ENCODE measurements at regions not wholly inside any gene's neighbourhood (a gene's known extent, or its start where the extent isn't known, plus 50 kb on each side); places are given as distances from the start of the nearest gene placed in this dataset.

DNA sequence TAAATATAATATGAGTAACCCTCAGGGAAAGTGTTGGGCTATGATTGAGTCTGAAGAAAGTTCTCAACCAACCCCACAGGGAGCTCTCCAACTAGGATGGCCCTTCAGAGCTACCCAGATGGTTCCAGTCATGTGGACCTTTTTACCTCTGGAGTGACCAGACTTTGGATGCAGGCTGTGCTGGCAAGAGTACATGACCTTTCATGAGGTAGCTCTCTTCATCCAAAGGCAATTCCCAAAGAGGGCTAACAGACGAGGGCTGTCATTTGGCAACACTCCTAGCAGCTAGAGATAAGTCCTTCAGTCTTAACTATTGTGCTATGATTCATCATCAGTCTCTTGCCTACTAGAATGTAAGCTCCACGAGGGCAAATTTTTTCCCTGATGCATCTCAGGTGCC, 75.4 kb downstream of the DUSP6 start:
- no peaks in the 10 kb centered on the region for H3K9me2 ChIP-seq (replicated peaks; ENCODE audit: insufficient read depth)
- no peak for DNase-seq (ENCODE audit: low spot score)
- H3K4me3 ChIP-seq, result no peak overlapping the region
- no peaks in the 10 kb centered on the region for H3K79me2 ChIP-seq
- no peak overlapping the region for H3K27ac ChIP-seq
- no peaks in the 10 kb centered on the region for H3K27me3 ChIP-seq
- no peaks in the 10 kb centered on the region for H3K36me3 ChIP-seq (replicated peaks; ENCODE audit: insufficient read depth, low read depth)
- no peaks in the 10 kb centered on the region for H3K4me1 ChIP-seq (ENCODE audit: insufficient read depth)
- H3K4me2 ChIP-seq, result no peak overlapping the region
- no peaks in the 10 kb centered on the region for H3K9me3 ChIP-seq (ENCODE audit: low read depth)
- H4K20me1 ChIP-seq (ENCODE audit: insufficient read depth, poor library complexity, severe bottlenecking), result no peaks in the 10 kb centered on the region
- H2AFZ ChIP-seq, result no peak overlapping the region
- WGBS (ENCODE audit: low lambda C conversion rate, missing lambda C conversion rate), result 84% methylated on average over 2 of the region's 2 CpGs
- no peak for TF ChIP-seq EZH2 (IDR thresholded peaks at IDR 0.05; ENCODE audit: borderline replicate concordance)
- no peak for TF ChIP-seq CTCF (IDR thresholded peaks at IDR 0.05; ENCODE audit: poor library complexity)
- TF ChIP-seq EZH2phosphoT487 (IDR thresholded peaks at IDR 0.05; ENCODE audit: low read depth, severe bottlenecking, unreplicated experiment), result no peak

- Histone ChIP-seq H3K79me2 (no peaks in the 10 kb centered on the region), H3K27ac (no peak overlapping the region), H3K36me3 (replicated peaks; ENCODE audit: insufficient read depth, low read depth) (no peaks in the 10 kb centered on the region), H3K4me1 (ENCODE audit: insufficient read depth) (no peaks in the 10 kb centered on the region), H3K27me3 (no peaks in the 10 kb centered on the region), H3K4me3 (no peak overlapping the region), H4K20me1 (ENCODE audit: insufficient read depth, poor library complexity, severe bottlenecking) (no peaks in the 10 kb centered on the region), H3K9me2 (replicated peaks; ENCODE audit: insufficient read depth) (no peaks in the 10 kb centered on the region), H2AFZ (no peak overlapping the region), H3K9me3 (ENCODE audit: low read depth) (no peaks in the 10 kb centered on the region), H3K4me2 (no peak overlapping the region)
- TF ChIP-seq EZH2 (IDR thresholded peaks at IDR 0.05; ENCODE audit: borderline replicate concordance) (no peak), EZH2phosphoT487 (IDR thresholded peaks at IDR 0.05; ENCODE audit: low read depth, severe bottlenecking, unreplicated experiment) (no peak), CTCF (IDR thresholded peaks at IDR 0.05; ENCODE audit: poor library complexity) (no peak)
- DNase-seq (ENCODE audit: low spot score), result no peak
- WGBS (ENCODE audit: low lambda C conversion rate, missing lambda C conversion rate), result 73% methylated on average over 2 of the region's 2 CpGs
These were observed 78.8 kb downstream of the DUSP6 start for GRCh38 chr12:89273525-89273924.

GRCh38 chr12:89270548-89270947, 81.8 kb downstream of the DUSP6 start:
- H3K79me2 ChIP-seq, result no peaks in the 10 kb centered on the region
- H3K4me1 ChIP-seq (ENCODE audit: insufficient read depth), result no peaks in the 10 kb centered on the region
- TF ChIP-seq EZH2phosphoT487 (IDR thresholded peaks at IDR 0.05; ENCODE audit: low read depth, severe bottlenecking, unreplicated experiment) (no peak), CTCF (IDR thresholded peaks at IDR 0.05; ENCODE audit: poor library complexity) (no peak), EZH2 (IDR thresholded peaks at IDR 0.05; ENCODE audit: borderline replicate concordance) (no peak)
- WGBS (ENCODE audit: low lambda C conversion rate, missing lambda C conversion rate), result 98% methylated on average over 4 of the region's 4 CpGs
- H3K27me3 ChIP-seq, result no peaks in the 10 kb centered on the region
- no peaks in the 10 kb centered on the region for H3K9me3 ChIP-seq (ENCODE audit: low read depth)
- H3K27ac ChIP-seq, result no peak overlapping the region
- no peaks in the 10 kb centered on the region for H3K9me2 ChIP-seq (replicated peaks; ENCODE audit: insufficient read depth)
- no peaks in the 10 kb centered on the region for H3K36me3 ChIP-seq (replicated peaks; ENCODE audit: insufficient read depth, low read depth)
- no peak overlapping the region for H2AFZ ChIP-seq
- no peaks in the 10 kb centered on the region for H4K20me1 ChIP-seq (ENCODE audit: insufficient read depth, poor library complexity, severe bottlenecking)
- H3K4me2 ChIP-seq, result no peak overlapping the region
- no peak for DNase-seq (ENCODE audit: low spot score)
- H3K4me3 ChIP-seq, result no peak overlapping the region

- WGBS (ENCODE audit: low lambda C conversion rate, missing lambda C conversion rate), result 94% methylated on average over 3 of the region's 3 CpGs
- Histone ChIP-seq H3K9me2 (replicated peaks; ENCODE audit: insufficient read depth) (no peaks in the 10 kb centered on the region), H3K27me3 (no peaks in the 10 kb centered on the region), H3K36me3 (replicated peaks; ENCODE audit: insufficient read depth, low read depth) (no peaks in the 10 kb centered on the region), H3K79me2 (no peaks in the 10 kb centered on the region), H3K27ac (no peak overlapping the region), H3K9me3 (ENCODE audit: low read depth) (no peaks in the 10 kb centered on the region), H2AFZ (no peak overlapping the region), H3K4me2 (no peak overlapping the region), H4K20me1 (ENCODE audit: insufficient read depth, poor library complexity, severe bottlenecking) (no peaks in the 10 kb centered on the region), H3K4me3 (no peak overlapping the region), H3K4me1 (ENCODE audit: insufficient read depth) (no peaks in the 10 kb centered on the region)
- no peak for DNase-seq (ENCODE audit: low spot score)
- TF ChIP-seq EZH2 (IDR thresholded peaks at IDR 0.05; ENCODE audit: borderline replicate concordance) (no peak), EZH2phosphoT487 (IDR thresholded peaks at IDR 0.05; ENCODE audit: low read depth, severe bottlenecking, unreplicated experiment) (no peak), CTCF (IDR thresholded peaks at IDR 0.05; ENCODE audit: poor library complexity) (no peak)
These were observed 83.1 kb downstream of the DUSP6 start for GRCh38 chr12:89269174-89269573.

All from hepatocyte (in vitro differentiated cells).